CD14-positive monocyte (primary cell): ENCODE measurements at regions not wholly inside any gene's neighbourhood (a gene's known extent, or its start where the extent isn't known, plus 50 kb on each side); places are given as distances from the start of the nearest gene placed in this dataset.

Source experiments
- DNase-seq, 3 donors: peaks; one replicate each; pipeline ENCODE4 v3.0.0-alpha.2; 2011 to 2022
- H2AFZ ChIP-seq: 2 replicates; pipeline ENCODE4 v1.6.0; 2012; ENCODE audit warnings: mild to moderate bottlenecking, low read depth, low read length, inconsistent platforms; ENCODE audit not compliant: insufficient read depth, poor library complexity, severe bottlenecking
- H3K27ac ChIP-seq, 2 donors: 1 replicate in 1 of 2; 2 replicates in 1 of 2; pipeline ENCODE4 v1.5.1; 2012 to 2013; ENCODE audit warnings: low read length in 2 of 2, control low read depth in 1 of 2, inconsistent platforms in 1 of 2, low read depth in 1 of 2, mild to moderate bottlenecking in 1 of 2
- H3K27me3 ChIP-seq, 2 donors: one replicate each; pipeline versions ENCODE4 v1.6.0 to v1.6.1; 2011 to 2013; ENCODE audit warnings: low read length in 2 of 2; ENCODE audit not compliant: control insufficient read depth in 2 of 2, insufficient read depth in 2 of 2
- H3K36me3 ChIP-seq, 2 donors: replicated peaks in 1 of 2; 1 replicate in 1 of 2; 2 replicates in 1 of 2; pipeline versions ENCODE4 v1.5.1 to v1.6.1; 2012 to 2013; ENCODE audit warnings: low read length in 2 of 2, control low read depth in 1 of 2, inconsistent platforms in 1 of 2, mild to moderate bottlenecking in 1 of 2; ENCODE audit not compliant: insufficient read depth in 2 of 2, control insufficient read depth in 1 of 2
- H3K4me1 ChIP-seq, 2 donors: 1 replicate in 1 of 2; 2 replicates in 1 of 2; pipeline versions ENCODE4 v1.5.1 to v1.6.1; 2012 to 2013; ENCODE audit warnings: low read length in 2 of 2, control low read depth in 1 of 2, inconsistent platforms in 1 of 2, mild to moderate bottlenecking in 1 of 2, moderate library complexity in 1 of 2; ENCODE audit not compliant: insufficient read depth in 2 of 2, control insufficient read depth in 1 of 2
- H3K4me2 ChIP-seq: replicated peaks from 2 replicates; pipeline ENCODE3; 2012; ENCODE audit warnings: low read length, moderate library complexity, mild to moderate bottlenecking; ENCODE audit not compliant: poor library complexity, severe bottlenecking; ENCODE audit errors: extremely low read depth
- H3K4me3 ChIP-seq, 3 experiments: fragments of 200-600 bp in 1 of 3; sonication (generic) in 1 of 3; replicated peaks in 1 of 3; 1 replicate in 2 of 3; 2 replicates in 1 of 3; pipeline ENCODE4 v1.5.1; 2011 to 2013; ENCODE audit warnings: low read length in 3 of 3, mild to moderate bottlenecking in 3 of 3, control low read depth in 2 of 3, low read depth in 2 of 3, inconsistent platforms in 1 of 3, moderate library complexity in 1 of 3
- H3K79me2 ChIP-seq: 2 replicates; pipeline ENCODE4 v1.6.0; 2012; ENCODE audit warnings: mild to moderate bottlenecking, control low read depth, inconsistent platforms, low read length, moderate library complexity; ENCODE audit not compliant: insufficient read depth
- H3K9ac ChIP-seq: 2 replicates; pipeline ENCODE4 v1.6.0; 2017; ENCODE audit warnings: low read length, mild to moderate bottlenecking; ENCODE audit not compliant: insufficient read depth, poor library complexity, severe bottlenecking
- H3K9me3 ChIP-seq, 2 donors: replicated peaks in 1 of 2; 1 replicate in 1 of 2; 2 replicates in 1 of 2; pipeline versions ENCODE4 v1.5.1 to v1.6.1; 2012 to 2013; ENCODE audit warnings: low read length in 2 of 2, control low read depth in 1 of 2; ENCODE audit not compliant: control insufficient read depth in 1 of 2, insufficient read depth in 1 of 2
- H4K20me1 ChIP-seq: 2 replicates; pipeline ENCODE4 v1.6.0; 2012; ENCODE audit warnings: mild to moderate bottlenecking, low read length, control low read depth, moderate library complexity; ENCODE audit not compliant: insufficient read depth
- H3K27ac Mint-ChIP-seq, 7 donors: one replicate each; pipeline ENCODE4 v1.8.0; 2020; ENCODE audit warnings: mild to moderate bottlenecking in 7 of 7, mixed read lengths in 7 of 7, moderate library complexity in 6 of 7, inconsistent platforms in 2 of 7
- H3K27me3 Mint-ChIP-seq, 3 donors: one replicate each; pipeline ENCODE4 v1.8.0; 2021 to 2022; ENCODE audit warnings: low read depth in 3 of 3, mild to moderate bottlenecking in 3 of 3, mixed read lengths in 3 of 3, moderate library complexity in 3 of 3, inconsistent platforms in 1 of 3
- H3K36me3 Mint-ChIP-seq, 2 donors: one replicate each; pipeline ENCODE4 v1.8.0; 2020; ENCODE audit warnings: mixed read lengths in 2 of 2, inconsistent platforms in 1 of 2, mild to moderate bottlenecking in 1 of 2
- H3K4me1 Mint-ChIP-seq: one replicate; pipeline ENCODE4 v1.8.0; 2020; ENCODE audit warnings: mild to moderate bottlenecking, mixed read lengths
- H3K4me3 Mint-ChIP-seq, 2 donors: one replicate each; pipeline ENCODE4 v1.8.0; 2020; ENCODE audit warnings: mild to moderate bottlenecking in 2 of 2, mixed read lengths in 2 of 2, moderate library complexity in 1 of 2
- H3K9me3 Mint-ChIP-seq, 7 donors: one replicate each; pipeline ENCODE4 v1.8.0; 2020 to 2022; ENCODE audit warnings: mixed read lengths in 7 of 7, mild to moderate bottlenecking in 6 of 7, moderate library complexity in 6 of 7, inconsistent platforms in 2 of 7
- WGBS: methylation state at CpG from one replicate; pipeline ENCODE4 v1.1.5; 2013; ENCODE audit warnings: missing lambda C conversion rate; ENCODE audit not compliant: insufficient coverage; 5-methylcytosine and 5-hydroxymethylcytosine counted together
- intact Hi-C, 2 donors: fragments of 100-400 bp; cut with micrococcal nuclease; formaldehyde crosslinking; loops; one replicate each; pipeline versions ENCODE4 v1.15.0 to v1.15.1; 2023
- TF ChIP-seq, protein P1 (sequence below): fragments of 200-600 bp; IDR thresholded peaks from one replicate; pipeline ENCODE4 v1.8.0; 2022; ENCODE audit warnings: antibody characterized with exemption, mild to moderate bottlenecking

GRCh38 chr5:32949286-32949970, 238.3 kb downstream of the NPR3 start:
- H3K4me1 ChIP-seq, result no peaks in the 10 kb centered on the region
- intact Hi-C loops, result no loop called here
- DNase-seq, result no peak
- Mint-ChIP-seq H3K4me3 (no peak overlapping the region), H3K4me1 (no peaks in the 10 kb centered on the region), H3K36me3 (no peaks in the 10 kb centered on the region), H3K27me3 (no peaks in the 10 kb centered on the region), H3K27ac (no peak overlapping the region), H3K9me3 (no peaks in the 10 kb centered on the region)
- H3K4me3 ChIP-seq, result no peak overlapping the region
- H3K79me2 ChIP-seq, result no peaks in the 10 kb centered on the region
- no peak overlapping the region for H3K27ac ChIP-seq
- H3K9ac ChIP-seq, result no peak overlapping the region
- TF ChIP-seq, protein P1, sequence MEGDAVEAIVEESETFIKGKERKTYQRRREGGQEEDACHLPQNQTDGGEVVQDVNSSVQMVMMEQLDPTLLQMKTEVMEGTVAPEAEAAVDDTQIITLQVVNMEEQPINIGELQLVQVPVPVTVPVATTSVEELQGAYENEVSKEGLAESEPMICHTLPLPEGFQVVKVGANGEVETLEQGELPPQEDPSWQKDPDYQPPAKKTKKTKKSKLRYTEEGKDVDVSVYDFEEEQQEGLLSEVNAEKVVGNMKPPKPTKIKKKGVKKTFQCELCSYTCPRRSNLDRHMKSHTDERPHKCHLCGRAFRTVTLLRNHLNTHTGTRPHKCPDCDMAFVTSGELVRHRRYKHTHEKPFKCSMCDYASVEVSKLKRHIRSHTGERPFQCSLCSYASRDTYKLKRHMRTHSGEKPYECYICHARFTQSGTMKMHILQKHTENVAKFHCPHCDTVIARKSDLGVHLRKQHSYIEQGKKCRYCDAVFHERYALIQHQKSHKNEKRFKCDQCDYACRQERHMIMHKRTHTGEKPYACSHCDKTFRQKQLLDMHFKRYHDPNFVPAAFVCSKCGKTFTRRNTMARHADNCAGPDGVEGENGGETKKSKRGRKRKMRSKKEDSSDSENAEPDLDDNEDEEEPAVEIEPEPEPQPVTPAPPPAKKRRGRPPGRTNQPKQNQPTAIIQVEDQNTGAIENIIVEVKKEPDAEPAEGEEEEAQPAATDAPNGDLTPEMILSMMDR, result no peak
- H3K9me3 ChIP-seq, result no peaks in the 10 kb centered on the region
- no CpG with 5 or more reads among the region's 6 CpGs for WGBS
- no peaks in the 10 kb centered on the region for H4K20me1 ChIP-seq
- no peaks in the 10 kb centered on the region for H3K27me3 ChIP-seq
- H3K4me2 ChIP-seq, result no peak overlapping the region
- no peaks in the 10 kb centered on the region for H3K36me3 ChIP-seq
- H2AFZ ChIP-seq, result no peak overlapping the region

DNA sequence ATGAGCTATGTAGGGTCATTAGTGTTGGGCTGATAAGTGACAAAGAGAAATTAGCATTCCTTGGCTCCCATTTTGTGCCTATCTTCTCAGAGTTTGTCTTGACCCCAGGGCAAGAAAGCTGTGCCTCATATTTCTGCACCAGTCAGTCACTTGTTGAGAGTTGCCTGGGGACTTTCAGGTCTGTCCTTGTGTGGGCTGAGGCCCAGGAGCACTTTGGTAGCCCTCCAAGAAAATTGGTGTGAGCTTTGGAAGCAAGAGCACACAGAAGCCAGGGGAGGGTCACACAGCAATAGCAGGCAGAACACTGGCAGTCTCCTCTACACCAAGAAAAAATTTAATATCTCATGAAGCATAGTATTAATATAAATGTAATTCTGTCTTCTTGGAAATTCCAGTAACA, 239.9 kb downstream of the NPR3 start:
- intact Hi-C loops, result no loop called here
- no peaks in the 10 kb centered on the region for H4K20me1 ChIP-seq
- H3K27me3 ChIP-seq, result no peaks in the 10 kb centered on the region
- H3K9ac ChIP-seq, result no peak overlapping the region
- H3K27ac ChIP-seq, result no peak overlapping the region
- TF ChIP-seq, protein P1, result no peak
- Mint-ChIP-seq H3K27me3 (no peaks in the 10 kb centered on the region), H3K36me3 (no peaks in the 10 kb centered on the region), H3K27ac (no peak overlapping the region), H3K4me3 (no peak overlapping the region), H3K9me3 (no peaks in the 10 kb centered on the region), H3K4me1 (no peaks in the 10 kb centered on the region)
- H3K4me3 ChIP-seq, result no peak overlapping the region
- no peak overlapping the region for H3K4me2 ChIP-seq
- no peaks in the 10 kb centered on the region for H3K9me3 ChIP-seq
- H3K79me2 ChIP-seq, result no peaks in the 10 kb centered on the region
- no peaks in the 10 kb centered on the region for H3K36me3 ChIP-seq
- no peak overlapping the region for H2AFZ ChIP-seq
- no peaks in the 10 kb centered on the region for H3K4me1 ChIP-seq
- DNase-seq, result no peak
